Cardiac muscle cell (in vitro differentiated cells and primary cell): ENCODE measurements at regions not wholly inside any gene's neighbourhood (a gene's known extent, or its start where the extent isn't known, plus 50 kb on each side); places are given as distances from the start of the nearest gene placed in this dataset.

ENCODE experiments used
- DNase-seq, 2 donors: peaks; one replicate each; pipeline versions ENCODE4 v3.0.0 to v3.0.0-alpha.2; 2010 to 2017; ENCODE audit warnings: low read depth in 1 of 2, low spot score in 1 of 2
- H3K27ac ChIP-seq: fragments of 200-600 bp; sonication (generic); 2 replicates; pipeline ENCODE4 v1.5.1; 2016
- H3K27me3 ChIP-seq: fragments of 200-600 bp; sonication (generic); 2 replicates; pipeline ENCODE4 v1.6.0; 2016; ENCODE audit warnings: control low read depth
- H3K36me3 ChIP-seq: fragments of 200-600 bp; sonication (generic); 2 replicates; pipeline ENCODE4 v1.5.1; 2016; ENCODE audit warnings: control low read depth
- H3K4me1 ChIP-seq: fragments of 200-600 bp; sonication (generic); 2 replicates; pipeline ENCODE4 v1.8.1; 2017; ENCODE audit warnings: low read depth, mild to moderate bottlenecking, mixed run types
- H3K4me3 ChIP-seq: fragments of 200-600 bp; sonication (generic); 2 replicates; pipeline ENCODE4 v1.5.1; 2016; ENCODE audit warnings: mild to moderate bottlenecking
- H3K9me3 ChIP-seq: fragments of 200-600 bp; sonication (generic); 2 replicates; pipeline ENCODE4 v1.5.1; 2017; ENCODE audit warnings: low read depth, mild to moderate bottlenecking, control low read depth
- CTCF ChIP-seq: IDR thresholded peaks from 2 replicates; pipeline ENCODE4 v1.5.1; 2012; ENCODE audit warnings: low read depth, mild to moderate bottlenecking, low read length

- H3K27me3 ChIP-seq, result no peaks in the 10 kb centered on the region
- no peak overlapping the region for H3K4me3 ChIP-seq
- H3K36me3 ChIP-seq, result no peaks in the 10 kb centered on the region
- no peak for DNase-seq
- H3K27ac ChIP-seq, result no peak overlapping the region
- no peaks in the 10 kb centered on the region for H3K9me3 ChIP-seq
- no peaks in the 10 kb centered on the region for H3K4me1 ChIP-seq
- TF ChIP-seq CTCF, result no peak
Measured at GRCh38 chr7:142698429-142698828, 50.8 kb upstream of the PRSS1 start.

- no peak overlapping the region for H3K27ac ChIP-seq
- no peaks in the 10 kb centered on the region for H3K4me1 ChIP-seq
- TF ChIP-seq CTCF, result no peak
- no peaks in the 10 kb centered on the region for H3K36me3 ChIP-seq
- no peak for DNase-seq
- no peaks in the 10 kb centered on the region for H3K9me3 ChIP-seq
- H3K4me3 ChIP-seq, result no peak overlapping the region
- no peaks in the 10 kb centered on the region for H3K27me3 ChIP-seq
Measured at GRCh38 chr7:142697270-142697669, 52.0 kb upstream of the PRSS1 start.

- H3K4me1 ChIP-seq, result no peaks in the 10 kb centered on the region
- no peak for DNase-seq
- H3K9me3 ChIP-seq, result no peaks in the 10 kb centered on the region
- H3K27me3 ChIP-seq, result no peaks in the 10 kb centered on the region
- no peaks in the 10 kb centered on the region for H3K36me3 ChIP-seq
- no peak overlapping the region for H3K4me3 ChIP-seq
- no peak for TF ChIP-seq CTCF
- no peak overlapping the region for H3K27ac ChIP-seq
Measured at GRCh38 chr7:142696456-142697179, 52.7 kb upstream of the PRSS1 start.

- H3K9me3 ChIP-seq, result no peaks in the 10 kb centered on the region
- H3K4me1 ChIP-seq, result no peaks in the 10 kb centered on the region
- no peak overlapping the region for H3K27ac ChIP-seq
- H3K36me3 ChIP-seq, result no peaks in the 10 kb centered on the region
- no peak for DNase-seq
- TF ChIP-seq CTCF, result no peak
- H3K4me3 ChIP-seq, result no peak overlapping the region
- H3K27me3 ChIP-seq, result no peaks in the 10 kb centered on the region
Measured at GRCh38 chr7:142693911-142694310, 55.4 kb upstream of the PRSS1 start.

- Histone ChIP-seq H3K27ac (no peak overlapping the region), H3K4me3 (no peak overlapping the region), H3K9me3 (no peaks in the 10 kb centered on the region), H3K27me3 (no peaks in the 10 kb centered on the region), H3K36me3 (no peaks in the 10 kb centered on the region), H3K4me1 (no peaks in the 10 kb centered on the region)
- DNase-seq, result no peak
- no peak for TF ChIP-seq CTCF
Measured at GRCh38 chr7:142690554-142691182, 58.6 kb upstream of the PRSS1 start.
